BJ (cell line): ENCODE measurements at regions not wholly inside any gene's neighbourhood (a gene's known extent, or its start where the extent isn't known, plus 50 kb on each side); places are given as distances from the start of the nearest gene placed in this dataset.

Experiments
- CTCF ChIA-PET: fragments of 350-600 bp; formaldehyde crosslinking; extraction: SDS; loops from one replicate; lab custom pipeline; 2021; ENCODE audit warnings: antibody characterized with exemption, inconsistent platforms; lab: Yijun Ruan, JAX
- POLR2A ChIA-PET: fragments of 300-600 bp; sonication (Branson Sonifier 250); formaldehyde crosslinking; extraction: SDS; loops from one replicate; lab custom pipeline; 2021; ENCODE audit warnings: antibody characterized with exemption; lab: Charles Lee
- DNase-seq: peaks from one replicate; pipeline ENCODE4 v3.0.0-alpha.2; 2011; ENCODE audit warnings: low read depth
- H3K27me3 ChIP-seq: 2 replicates; pipeline ENCODE4 v1.6.0; 2011; ENCODE audit warnings: low read length; ENCODE audit not compliant: control insufficient read depth, insufficient read depth
- H3K36me3 ChIP-seq: 2 replicates; pipeline ENCODE4 v1.5.1; 2011; ENCODE audit warnings: low read length; ENCODE audit not compliant: control insufficient read depth, insufficient read depth
- H3K4me3 ChIP-seq: 2 replicates; pipeline ENCODE4 v1.5.1; 2011; ENCODE audit warnings: low read depth, mild to moderate bottlenecking, control low read depth, low read length
- TF ChIP-seq, protein P1 (sequence below): IDR thresholded peaks from 2 replicates; pipeline ENCODE4 v1.5.1; 2011; ENCODE audit warnings: low read depth, mild to moderate bottlenecking, control low read depth, inconsistent platforms, low read length, moderate library complexity; ENCODE audit not compliant: insufficient read depth

DNA sequence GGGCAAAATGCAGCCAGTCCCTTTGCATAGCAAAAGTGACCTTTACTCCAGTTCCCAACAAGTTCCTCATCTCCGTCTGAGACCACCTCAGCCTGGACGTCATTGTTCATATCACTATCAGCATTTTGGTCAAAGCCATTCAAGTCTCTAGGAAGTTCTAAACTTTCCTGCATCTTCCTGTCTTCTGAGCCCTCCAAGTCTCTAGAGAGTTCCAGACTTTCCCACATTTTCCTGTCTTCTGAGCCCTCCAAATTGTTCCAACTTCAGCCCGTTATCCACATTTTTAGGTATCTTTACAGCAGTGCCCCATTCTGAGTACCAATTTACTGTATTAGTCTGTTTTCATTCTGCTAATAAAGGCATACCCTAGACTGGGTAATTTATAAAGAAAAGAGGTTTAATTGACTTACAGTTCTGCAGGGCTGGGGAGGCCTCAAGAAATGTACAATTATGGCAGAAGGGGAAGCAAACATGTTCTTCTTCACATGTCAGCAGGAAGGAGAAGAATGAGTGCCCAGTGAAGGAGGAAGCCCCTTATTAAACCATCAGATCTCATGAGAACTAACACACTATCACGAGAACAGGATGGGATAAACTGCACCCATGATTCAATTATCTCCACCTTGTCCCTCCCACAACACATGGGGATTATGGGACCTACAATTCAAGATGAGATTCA, 123.7 kb downstream of the MYCN start:
- no peaks in the 10 kb centered on the region for H3K36me3 ChIP-seq
- ChIA-PET CTCF (no interaction called here), POLR2A (no interaction called here)
- no peaks in the 10 kb centered on the region for H3K27me3 ChIP-seq
- H3K4me3 ChIP-seq: no peak overlapping the region
- TF ChIP-seq, protein P1, sequence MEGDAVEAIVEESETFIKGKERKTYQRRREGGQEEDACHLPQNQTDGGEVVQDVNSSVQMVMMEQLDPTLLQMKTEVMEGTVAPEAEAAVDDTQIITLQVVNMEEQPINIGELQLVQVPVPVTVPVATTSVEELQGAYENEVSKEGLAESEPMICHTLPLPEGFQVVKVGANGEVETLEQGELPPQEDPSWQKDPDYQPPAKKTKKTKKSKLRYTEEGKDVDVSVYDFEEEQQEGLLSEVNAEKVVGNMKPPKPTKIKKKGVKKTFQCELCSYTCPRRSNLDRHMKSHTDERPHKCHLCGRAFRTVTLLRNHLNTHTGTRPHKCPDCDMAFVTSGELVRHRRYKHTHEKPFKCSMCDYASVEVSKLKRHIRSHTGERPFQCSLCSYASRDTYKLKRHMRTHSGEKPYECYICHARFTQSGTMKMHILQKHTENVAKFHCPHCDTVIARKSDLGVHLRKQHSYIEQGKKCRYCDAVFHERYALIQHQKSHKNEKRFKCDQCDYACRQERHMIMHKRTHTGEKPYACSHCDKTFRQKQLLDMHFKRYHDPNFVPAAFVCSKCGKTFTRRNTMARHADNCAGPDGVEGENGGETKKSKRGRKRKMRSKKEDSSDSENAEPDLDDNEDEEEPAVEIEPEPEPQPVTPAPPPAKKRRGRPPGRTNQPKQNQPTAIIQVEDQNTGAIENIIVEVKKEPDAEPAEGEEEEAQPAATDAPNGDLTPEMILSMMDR: no peak
- no peak for DNase-seq

DNA sequence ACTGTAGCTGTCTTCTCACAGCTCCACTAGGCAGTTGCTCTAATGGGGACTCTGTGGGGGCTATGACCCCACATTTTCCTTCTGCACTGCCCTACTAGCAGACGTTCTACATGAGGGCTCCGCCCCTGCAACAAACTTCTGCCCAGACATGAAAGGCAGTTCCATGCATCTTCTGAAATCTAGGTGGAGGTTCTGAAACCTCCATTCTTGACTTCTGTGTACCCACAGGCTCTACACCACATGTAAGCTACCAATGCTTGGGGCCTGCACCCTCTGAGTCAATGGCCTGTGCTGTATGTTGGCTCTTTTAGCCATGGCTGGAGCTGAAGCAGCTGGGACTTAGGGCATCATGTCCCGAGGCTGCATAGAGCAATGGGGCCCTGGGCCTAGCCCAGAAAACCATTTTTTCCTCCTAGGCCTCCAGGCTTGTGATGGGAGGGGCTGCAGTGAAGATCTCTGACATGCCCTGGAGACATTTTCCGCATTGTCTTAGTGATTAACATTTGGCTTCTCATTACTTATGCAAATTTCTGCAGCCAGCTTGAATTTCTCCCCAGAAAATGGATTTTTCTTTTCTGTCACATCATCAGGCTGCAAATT, 123.0 kb downstream of the MYCN start:
- Histone ChIP-seq H3K27me3 (no peaks in the 10 kb centered on the region), H3K36me3 (no peaks in the 10 kb centered on the region), H3K4me3 (no peak overlapping the region)
- POLR2A ChIA-PET: no interaction called here
- DNase-seq: no peak
- CTCF ChIA-PET: no interaction called here
- TF ChIP-seq, protein P1: no peak

DNA sequence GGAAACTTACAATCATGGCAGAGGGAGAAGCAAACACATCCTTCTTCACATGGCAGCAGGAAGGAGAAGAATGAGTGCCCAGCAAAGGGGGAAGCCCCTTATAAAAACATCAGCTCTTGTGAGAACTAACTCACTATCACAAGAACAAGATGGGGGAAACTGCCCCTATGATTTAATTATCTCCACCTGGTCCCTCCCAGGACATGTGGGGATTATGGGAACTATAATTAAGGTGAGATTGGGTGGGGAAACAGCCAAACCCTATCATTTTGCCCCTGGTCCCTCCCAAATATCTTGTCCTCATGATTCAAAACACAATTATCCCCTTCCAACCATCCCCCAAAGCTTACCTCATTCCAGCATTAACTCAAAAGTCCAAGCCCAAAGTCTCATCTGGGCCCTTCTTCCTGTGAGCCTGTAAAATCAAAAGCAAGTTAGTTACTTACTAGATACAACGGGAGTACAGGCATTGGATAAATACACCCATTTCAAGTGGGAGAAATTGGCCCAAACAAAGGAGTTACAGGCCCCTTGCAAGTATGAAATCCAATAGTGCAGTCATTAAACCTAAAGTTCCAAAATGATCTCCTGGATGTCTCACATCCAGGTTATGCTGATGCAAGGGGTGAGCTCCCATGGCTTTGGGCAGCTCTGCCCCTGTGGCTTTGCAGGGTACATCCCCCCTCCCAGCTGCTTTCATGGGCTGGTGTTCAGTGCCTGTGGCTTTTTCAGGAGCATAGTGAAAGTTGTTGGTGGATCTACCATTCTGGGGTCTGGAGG, 122.3 kb downstream of the MYCN start:
- POLR2A ChIA-PET: no interaction called here
- TF ChIP-seq, protein P1: no peak
- Histone ChIP-seq H3K36me3 (no peaks in the 10 kb centered on the region), H3K27me3 (no peaks in the 10 kb centered on the region), H3K4me3 (no peak overlapping the region)
- DNase-seq: no peak
- CTCF ChIA-PET: no interaction called here

DNA sequence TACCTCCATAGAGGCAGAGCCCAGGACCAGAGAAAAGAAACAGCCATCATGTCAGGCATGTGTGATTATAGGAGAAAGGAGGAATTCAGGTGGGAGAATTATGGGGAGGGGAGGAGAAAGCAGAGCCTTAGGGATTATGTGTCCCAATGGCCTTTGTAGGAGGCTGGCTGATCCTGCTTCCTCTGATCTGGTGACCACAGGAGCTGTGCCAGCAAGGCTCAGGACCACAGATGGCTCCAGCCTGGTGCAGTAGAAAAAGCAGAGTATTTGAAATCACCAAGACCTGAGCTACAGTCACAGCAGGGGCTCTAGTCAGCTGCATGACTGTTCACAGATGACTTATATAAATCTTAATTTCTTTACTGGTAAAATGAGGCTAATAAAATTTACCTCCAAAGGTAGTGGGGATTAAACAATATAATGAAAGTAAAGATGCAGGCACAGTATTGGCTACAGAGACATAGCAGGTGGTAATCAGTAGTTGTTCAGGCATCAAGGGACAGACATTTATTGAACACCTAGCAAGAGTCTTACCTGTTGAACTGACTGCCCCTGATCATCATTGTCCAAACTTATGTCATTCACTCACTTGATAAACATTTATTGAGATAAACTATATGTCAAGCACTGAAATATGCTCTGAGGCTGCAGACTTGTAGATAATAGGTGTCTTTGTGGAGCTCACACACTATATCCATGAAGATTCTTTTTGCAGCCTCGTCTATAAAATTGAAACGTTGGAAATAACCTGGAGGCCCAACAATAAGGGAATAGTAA, 121.3 kb downstream of the MYCN start:
- TF ChIP-seq, protein P1: no peak
- H3K4me3 ChIP-seq: no peak overlapping the region
- H3K27me3 ChIP-seq: no peaks in the 10 kb centered on the region
- H3K36me3 ChIP-seq: no peaks in the 10 kb centered on the region
- ChIA-PET POLR2A (no interaction called here), CTCF (no interaction called here)
- no peak for DNase-seq

DNA sequence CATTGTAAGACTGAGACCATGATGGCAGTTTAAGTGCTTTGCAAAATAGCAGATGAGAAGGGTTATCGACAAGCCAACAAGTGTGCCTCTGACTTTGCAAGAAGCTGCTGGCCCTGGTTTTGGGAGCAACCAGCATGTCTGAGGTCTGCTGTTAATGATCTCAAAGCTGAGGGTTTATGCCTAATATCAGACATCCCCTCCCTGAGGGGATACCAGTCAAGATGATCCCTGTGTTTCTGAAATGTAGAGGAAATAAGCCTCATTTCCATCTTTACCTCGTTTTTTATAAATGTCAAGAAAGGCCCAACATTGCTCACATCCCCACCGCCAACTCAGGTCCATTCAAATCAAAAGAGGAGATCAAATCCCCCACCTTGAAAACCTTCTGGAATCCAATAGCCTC, 120.6 kb downstream of the MYCN start:
- CTCF ChIA-PET: no interaction called here
- POLR2A ChIA-PET: no interaction called here
- TF ChIP-seq, protein P1: no peak

More for the DNA sequence above, 120.6 kb downstream of the MYCN start:
- Histone ChIP-seq H3K4me3 (no peak overlapping the region), H3K27me3 (no peaks in the 10 kb centered on the region), H3K36me3 (no peaks in the 10 kb centered on the region)
- DNase-seq: no peak
